Activated naive CD8-positive, alpha-beta T cell (primary cell): ENCODE measurements at regions not wholly inside any gene's neighbourhood (a gene's known extent, or its start where the extent isn't known, plus 50 kb on each side); places are given as distances from the start of the nearest gene placed in this dataset.
"Not testable (repeated sequence)": the region's sequence is repeated elsewhere in the genome, so short reads cannot be mapped to it uniquely, and the experiment has no call there.

Source experiments
- H3K27ac Mint-ChIP-seq: one replicate; pipeline ENCODE4 v1.8.0; 2021; ENCODE audit warnings: mixed read lengths
- H3K27me3 Mint-ChIP-seq: one replicate; pipeline ENCODE4 v1.8.0; 2021; ENCODE audit warnings: mixed read lengths
- H3K36me3 Mint-ChIP-seq: one replicate; pipeline ENCODE4 v1.8.0; 2021; ENCODE audit warnings: mixed read lengths
- H3K4me1 Mint-ChIP-seq: one replicate; pipeline ENCODE4 v1.8.0; 2021; ENCODE audit warnings: low read depth, mixed read lengths
- H3K4me3 Mint-ChIP-seq: one replicate; pipeline ENCODE4 v1.8.0; 2021; ENCODE audit warnings: mild to moderate bottlenecking, mixed read lengths
- H3K9me3 Mint-ChIP-seq: one replicate; pipeline ENCODE4 v1.8.0; 2021; ENCODE audit warnings: low read depth, mixed read lengths

- Mint-ChIP-seq H3K27me3 (no peaks in the 10 kb centered on the region), H3K27ac (no peak overlapping the region), H3K4me1 (no peaks in the 10 kb centered on the region), H3K36me3 (no peaks in the 10 kb centered on the region), H3K4me3 (no peak overlapping the region), H3K9me3 (peaks cover 15% of the 10 kb centered on the region)
Measured at GRCh38 chr7:68074242-68074641, 1077.6 kb downstream of the TYW1 start.

GRCh38 chr7:68078157-68078710 lies 1081.6 kb downstream of the TYW1 start:
- no peaks in the 10 kb centered on the region for H3K36me3 Mint-ChIP-seq
- no peaks in the 10 kb centered on the region for H3K4me1 Mint-ChIP-seq
- peaks cover 20% of the 10 kb centered on the region for H3K9me3 Mint-ChIP-seq
- H3K27ac Mint-ChIP-seq = no peak overlapping the region
- H3K27me3 Mint-ChIP-seq = no peaks in the 10 kb centered on the region
- H3K4me3 Mint-ChIP-seq = no peak overlapping the region

GRCh38 chr7:68082066-68082960 lies 1085.7 kb downstream of the TYW1 start:
- H3K27ac Mint-ChIP-seq, H3K4me3 Mint-ChIP-seq, H3K27me3 Mint-ChIP-seq, H3K36me3 Mint-ChIP-seq, H3K4me1 Mint-ChIP-seq: not testable (repeated sequence)
- peaks cover 23% of the 10 kb centered on the region for H3K9me3 Mint-ChIP-seq

- H3K4me1 Mint-ChIP-seq, H3K27ac Mint-ChIP-seq, H3K36me3 Mint-ChIP-seq, H3K4me3 Mint-ChIP-seq, H3K27me3 Mint-ChIP-seq: not testable (repeated sequence)
- peaks cover 19% of the 10 kb centered on the region for H3K9me3 Mint-ChIP-seq
Measured at GRCh38 chr7:68082961-68083657, 1086.5 kb downstream of the TYW1 start.

GRCh38 chr7:68087401-68087800 lies 1090.8 kb downstream of the TYW1 start:
- Mint-ChIP-seq H3K4me3 (no peak overlapping the region), H3K36me3 (no peaks in the 10 kb centered on the region), H3K27me3 (no peaks in the 10 kb centered on the region), H3K4me1 (no peaks in the 10 kb centered on the region), H3K27ac (no peak overlapping the region), H3K9me3 (peaks cover 12% of the 10 kb centered on the region)

- Mint-ChIP-seq H3K36me3 (no peaks in the 10 kb centered on the region), H3K27me3 (no peaks in the 10 kb centered on the region), H3K4me1 (no peaks in the 10 kb centered on the region), H3K27ac (no peak overlapping the region), H3K9me3 (peaks cover 12% of the 10 kb centered on the region), H3K4me3 (no peak overlapping the region)
Measured at GRCh38 chr7:68088879-68089278, 1092.2 kb downstream of the TYW1 start.

- not testable (repeated sequence) for H3K27me3 Mint-ChIP-seq, H3K36me3 Mint-ChIP-seq, H3K27ac Mint-ChIP-seq, H3K4me1 Mint-ChIP-seq, H3K4me3 Mint-ChIP-seq
- H3K9me3 Mint-ChIP-seq = peaks cover 12% of the 10 kb centered on the region
Measured at GRCh38 chr7:68090256-68090655, 1093.6 kb downstream of the TYW1 start.

GRCh38 chr7:68103319-68103718 lies 1106.7 kb downstream of the TYW1 start:
- Mint-ChIP-seq H3K9me3 (no peaks in the 10 kb centered on the region), H3K4me1 (no peaks in the 10 kb centered on the region), H3K27ac (no peak overlapping the region), H3K27me3 (no peaks in the 10 kb centered on the region), H3K36me3 (no peaks in the 10 kb centered on the region), H3K4me3 (no peak overlapping the region)

- no peaks in the 10 kb centered on the region for H3K4me1 Mint-ChIP-seq
Measured at GRCh38 chr7:68107261-68107660, 1110.6 kb downstream of the TYW1 start.

GRCh38 chr7:68107968-68108367 lies 1111.3 kb downstream of the TYW1 start:
- no peaks in the 10 kb centered on the region for H3K9me3 Mint-ChIP-seq
- no peaks in the 10 kb centered on the region for H3K36me3 Mint-ChIP-seq
- no peak overlapping the region for H3K27ac Mint-ChIP-seq
- no peak overlapping the region for H3K4me3 Mint-ChIP-seq
- no peaks in the 10 kb centered on the region for H3K4me1 Mint-ChIP-seq
- no peaks in the 10 kb centered on the region for H3K27me3 Mint-ChIP-seq

More at GRCh38 chr7:68107261-68107660, 1110.6 kb downstream of the TYW1 start:
- Mint-ChIP-seq H3K9me3 (no peaks in the 10 kb centered on the region), H3K36me3 (no peaks in the 10 kb centered on the region), H3K4me3 (no peak overlapping the region), H3K27ac (no peak overlapping the region), H3K27me3 (no peaks in the 10 kb centered on the region)

- Mint-ChIP-seq H3K4me1 (no peaks in the 10 kb centered on the region), H3K27ac (no peak overlapping the region), H3K4me3 (no peak overlapping the region), H3K27me3 (no peaks in the 10 kb centered on the region), H3K9me3 (no peaks in the 10 kb centered on the region), H3K36me3 (no peaks in the 10 kb centered on the region)
Measured at GRCh38 chr7:68109299-68109698, 1112.7 kb downstream of the TYW1 start.

GRCh38 chr7:68119411-68119810 lies 1122.8 kb downstream of the TYW1 start:
- no peak overlapping the region for H3K27ac Mint-ChIP-seq
- no peaks in the 10 kb centered on the region for H3K27me3 Mint-ChIP-seq
- H3K9me3 Mint-ChIP-seq = peaks cover 22% of the 10 kb centered on the region
- no peak overlapping the region for H3K4me3 Mint-ChIP-seq
- H3K4me1 Mint-ChIP-seq = no peaks in the 10 kb centered on the region
- no peaks in the 10 kb centered on the region for H3K36me3 Mint-ChIP-seq

GRCh38 chr7:68121056-68121455 lies 1124.4 kb downstream of the TYW1 start:
- Mint-ChIP-seq H3K27ac (no peak overlapping the region), H3K36me3 (no peaks in the 10 kb centered on the region), H3K4me3 (no peak overlapping the region), H3K4me1 (no peaks in the 10 kb centered on the region), H3K9me3 (peaks cover 22% of the 10 kb centered on the region), H3K27me3 (no peaks in the 10 kb centered on the region)

GRCh38 chr7:68121655-68122054 lies 1125.0 kb downstream of the TYW1 start:
- no peak overlapping the region for H3K27ac Mint-ChIP-seq
- peaks cover 22% of the 10 kb centered on the region for H3K9me3 Mint-ChIP-seq
- no peak overlapping the region for H3K4me3 Mint-ChIP-seq
- no peaks in the 10 kb centered on the region for H3K27me3 Mint-ChIP-seq
- H3K36me3 Mint-ChIP-seq = no peaks in the 10 kb centered on the region
- H3K4me1 Mint-ChIP-seq = no peaks in the 10 kb centered on the region

GRCh38 chr7:68122801-68123200 lies 1126.2 kb downstream of the TYW1 start:
- Mint-ChIP-seq H3K27ac (no peak overlapping the region), H3K9me3 (peaks cover 22% of the 10 kb centered on the region), H3K27me3 (no peaks in the 10 kb centered on the region), H3K4me1 (no peaks in the 10 kb centered on the region), H3K36me3 (no peaks in the 10 kb centered on the region), H3K4me3 (no peak overlapping the region)
